ENCODE measurements at regions not wholly inside any gene's neighbourhood (a gene's known extent, or its start where the extent isn't known, plus 50 kb on each side); places are given as distances from the start of the nearest gene placed in this dataset.
"Not testable (repeated sequence)": the region's sequence is repeated elsewhere in the genome, so short reads cannot be mapped to it uniquely, and the experiment has no call there.

GRCh38 chr6:153984811-153985210, 54.2 kb upstream of the OPRM1 start:
- DNase-seq: no peak

GRCh38 chr6:153980171-153980570, 58.9 kb upstream of the OPRM1 start:
- no peak for DNase-seq

DNA sequence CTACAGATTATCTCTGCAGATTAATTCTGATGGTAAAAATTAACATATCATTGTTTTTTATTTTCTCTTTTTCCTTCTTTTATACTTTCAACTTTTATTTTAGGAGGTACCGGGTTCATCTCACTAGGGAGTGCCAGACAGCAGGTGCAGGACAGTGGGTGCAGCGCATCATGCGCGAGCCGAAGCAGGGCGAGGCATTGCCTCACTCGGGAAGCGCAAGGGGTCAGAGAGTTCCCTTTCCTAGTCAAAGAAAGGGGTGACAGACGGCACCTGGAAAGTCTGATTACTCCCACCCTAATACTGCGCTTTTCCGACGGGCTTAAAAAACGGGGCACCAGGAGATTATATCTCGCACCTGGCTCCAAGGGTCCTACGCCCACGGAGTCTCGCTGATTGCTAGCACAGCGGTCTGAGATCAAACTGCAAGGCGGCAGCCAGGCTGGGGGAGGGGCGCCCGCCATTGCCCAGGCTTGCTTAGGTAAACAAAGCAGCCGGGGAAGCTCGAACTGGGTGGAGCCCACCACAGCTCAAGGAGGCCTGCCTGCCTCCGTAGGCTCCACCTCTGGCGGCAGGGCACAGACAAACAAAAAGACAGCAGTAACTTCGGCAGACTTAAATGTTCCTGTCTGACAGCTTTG, 60.0 kb upstream of the OPRM1 start:
- DNase-seq: not testable (repeated sequence)

DNA sequence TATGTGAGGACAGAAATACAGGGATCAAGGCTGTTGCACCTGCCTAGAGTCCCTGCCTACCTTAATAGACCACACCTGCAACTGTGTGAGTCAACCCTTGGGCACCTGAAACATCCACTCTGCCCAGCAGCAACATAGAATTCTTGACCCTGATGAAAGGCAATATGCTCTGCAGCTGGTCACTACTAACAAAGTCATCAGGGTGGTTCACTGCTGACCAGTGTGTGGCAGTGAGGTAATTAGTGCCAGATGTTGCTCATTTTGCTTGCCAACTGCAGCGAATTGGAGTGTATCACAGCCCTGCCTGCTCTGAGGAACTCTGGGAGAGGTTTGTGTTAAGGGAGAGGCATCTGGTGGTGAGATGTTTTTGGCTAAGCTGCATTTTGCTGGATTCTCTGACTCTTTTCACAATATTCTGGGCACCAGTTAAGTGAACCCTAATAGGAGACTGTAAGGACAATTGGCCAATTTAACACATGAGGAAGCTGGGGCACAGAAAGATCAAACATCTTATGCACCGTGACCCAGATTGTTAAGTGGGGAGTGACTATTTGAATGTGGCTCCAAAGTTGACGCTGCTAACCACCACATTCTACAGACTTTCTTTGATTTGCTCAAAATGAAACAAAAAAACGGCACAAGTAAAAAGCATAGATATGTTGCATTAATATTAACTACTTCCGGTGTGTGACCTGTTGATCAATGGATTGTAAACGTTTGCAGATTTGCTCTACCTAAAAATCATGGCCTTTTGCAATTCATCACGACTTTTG, 61.9 kb upstream of the OPRM1 start:
- no peak for DNase-seq

DNA sequence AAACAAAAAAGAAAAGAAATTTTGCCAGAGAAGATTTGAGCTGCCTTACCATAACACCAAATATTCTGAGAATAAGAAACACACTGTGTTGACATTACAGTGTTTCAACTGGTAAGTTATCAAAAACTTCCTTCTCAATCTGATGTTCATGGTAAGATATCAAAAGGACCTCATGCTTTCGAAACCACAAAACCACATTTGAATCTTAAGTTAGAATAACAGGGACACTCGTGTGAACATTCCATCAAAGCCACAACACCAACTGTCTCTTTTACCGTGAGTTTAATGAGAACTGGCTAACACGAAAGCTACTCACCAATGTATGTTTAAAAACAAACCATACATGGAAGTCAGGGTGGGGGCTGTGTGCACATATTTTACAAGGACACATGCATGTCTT, 73.0 kb upstream of the OPRM1 start:
- DNase-seq: no peak

DNA sequence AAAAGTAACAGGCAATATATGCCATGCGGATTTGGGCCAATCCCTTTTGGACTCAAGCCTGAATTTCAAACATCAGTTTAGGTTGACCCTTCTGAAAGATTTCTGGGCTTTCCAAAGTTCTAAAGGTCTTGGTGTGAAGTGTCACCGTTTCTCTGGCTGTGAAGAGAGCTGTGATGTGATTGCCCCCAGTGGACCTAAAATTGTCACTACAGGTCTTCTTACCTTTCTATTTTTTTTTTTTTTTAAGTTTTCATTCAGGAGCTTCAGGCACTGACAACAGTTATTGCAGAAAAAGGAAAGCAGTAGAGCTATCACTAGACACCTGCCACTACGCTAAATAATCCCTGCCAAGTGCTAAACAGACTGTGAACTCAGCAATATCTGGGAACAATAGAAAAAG, 75.7 kb upstream of the OPRM1 start:
- no peak for DNase-seq

DNA sequence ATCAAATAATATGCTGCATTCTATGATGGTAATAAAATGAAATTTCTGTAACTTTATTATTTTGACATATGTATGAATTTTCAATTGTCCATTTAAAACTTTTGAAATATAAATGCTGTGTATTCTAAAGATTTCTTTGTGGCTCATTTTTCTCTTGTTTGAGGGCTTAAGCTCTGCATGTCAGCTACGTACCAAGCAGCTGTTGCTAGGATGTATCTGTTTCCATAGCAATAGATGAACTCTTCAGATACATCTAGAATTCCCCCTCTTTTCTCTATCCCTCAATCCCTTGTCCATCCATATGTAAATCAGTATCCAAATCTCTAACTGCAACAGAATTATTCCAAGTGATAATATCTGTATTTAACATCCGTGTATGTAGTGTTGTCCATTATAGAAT, 76.5 kb upstream of the OPRM1 start:
- DNase-seq: no peak

- DNase-seq: no peak
Observed at GRCh38 chr6:153960741-153961140, 78.3 kb upstream of the OPRM1 start.

DNA sequence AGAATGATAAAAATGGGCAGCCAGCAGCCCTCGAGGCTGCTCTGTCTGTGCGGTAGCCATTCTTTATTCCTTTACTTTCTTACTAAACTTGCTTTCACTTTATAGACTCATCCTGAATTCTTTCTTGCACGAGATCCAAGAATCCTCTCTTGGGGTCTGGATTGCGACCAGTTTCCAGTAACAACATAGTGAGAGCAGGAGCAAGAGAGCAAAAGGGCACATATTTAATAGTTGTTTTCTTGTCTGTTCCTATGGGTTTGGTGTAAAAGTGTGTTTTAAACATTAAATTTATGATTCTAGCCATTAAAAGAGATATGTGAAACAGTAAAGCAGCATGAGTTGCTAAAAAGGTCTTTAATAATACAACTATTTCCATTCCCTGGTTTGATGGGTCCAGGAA, 78.8 kb upstream of the OPRM1 start:
- no peak for DNase-seq

DNA sequence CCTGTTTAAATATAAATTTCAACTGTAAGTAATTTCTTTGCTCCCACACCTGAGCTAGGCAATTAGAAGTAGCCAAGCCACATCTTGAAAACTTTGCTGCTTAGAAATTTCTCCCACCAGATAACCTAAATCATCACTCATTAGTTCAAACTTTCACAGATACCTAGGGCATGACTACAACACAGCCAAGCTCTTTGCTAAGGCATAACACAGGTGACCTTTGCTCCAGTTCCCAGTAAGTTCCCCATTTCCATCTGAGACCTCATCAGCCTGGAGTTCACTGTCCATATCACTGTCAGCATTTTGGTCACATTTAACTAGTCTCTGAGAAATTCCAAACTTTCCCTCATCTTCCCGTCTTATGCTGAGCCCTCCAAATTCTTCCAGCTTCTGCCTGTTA, 79.8 kb upstream of the OPRM1 start:
- DNase-seq: no peak

- DNase-seq: no peak
Observed at GRCh38 chr6:153958860-153959259, 80.2 kb upstream of the OPRM1 start.

DNA sequence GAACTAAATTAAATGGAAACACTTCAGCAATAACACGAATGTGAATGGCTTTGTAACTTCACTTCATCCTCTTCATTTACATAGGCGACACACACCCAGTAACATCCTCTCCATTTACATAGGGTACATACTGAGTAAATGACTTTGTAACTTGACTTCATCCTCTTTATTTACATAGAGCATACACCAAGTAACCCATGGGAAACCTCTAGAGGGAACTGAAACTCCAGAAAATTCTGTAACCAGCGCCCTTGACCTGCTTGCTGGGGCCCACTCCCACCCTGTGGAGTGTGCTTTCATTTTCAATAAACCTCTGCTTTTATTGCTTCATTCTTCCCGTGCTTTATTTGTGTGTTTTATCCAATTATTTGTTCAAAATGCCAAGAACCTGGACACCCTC, 81.6 kb upstream of the OPRM1 start:
- no peak for DNase-seq

GRCh38 chr6:153956808-153957207, 82.2 kb upstream of the OPRM1 start:
- DNase-seq: no peak

- no peak for DNase-seq
Observed at GRCh38 chr6:153949616-153950015, 89.4 kb upstream of the OPRM1 start.

DNA sequence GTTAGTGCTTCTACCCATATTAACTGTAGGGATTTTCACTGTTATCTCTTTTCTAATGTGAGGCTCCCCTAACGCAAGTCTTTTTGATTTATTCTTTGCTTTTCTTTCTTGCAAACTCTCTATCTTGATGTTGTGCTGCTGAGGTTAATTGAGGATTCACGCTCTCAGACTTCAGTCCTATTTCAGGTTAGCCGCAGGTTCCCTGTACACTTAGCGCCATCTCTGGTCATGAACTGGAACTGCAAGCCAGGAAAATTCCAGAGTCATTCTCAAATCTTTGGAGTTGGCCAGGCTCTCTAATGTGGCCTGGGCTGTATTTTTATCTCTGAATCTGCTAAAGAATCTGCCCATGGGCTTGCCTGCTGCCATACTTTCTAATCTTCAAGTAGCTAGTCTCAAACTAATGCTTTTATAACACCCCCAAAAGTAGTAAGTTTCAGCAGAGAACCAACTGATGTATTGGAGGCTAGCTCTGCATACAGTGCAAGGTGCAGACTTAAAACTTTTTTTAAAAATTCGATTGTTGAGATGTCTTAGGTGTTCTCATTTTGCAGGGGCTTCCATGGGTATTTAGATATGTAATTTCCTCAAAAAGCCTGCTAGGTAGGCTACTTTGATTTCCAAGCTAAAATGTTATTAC, 91.1 kb upstream of the OPRM1 start:
- DNase-seq: no peak

DNA sequence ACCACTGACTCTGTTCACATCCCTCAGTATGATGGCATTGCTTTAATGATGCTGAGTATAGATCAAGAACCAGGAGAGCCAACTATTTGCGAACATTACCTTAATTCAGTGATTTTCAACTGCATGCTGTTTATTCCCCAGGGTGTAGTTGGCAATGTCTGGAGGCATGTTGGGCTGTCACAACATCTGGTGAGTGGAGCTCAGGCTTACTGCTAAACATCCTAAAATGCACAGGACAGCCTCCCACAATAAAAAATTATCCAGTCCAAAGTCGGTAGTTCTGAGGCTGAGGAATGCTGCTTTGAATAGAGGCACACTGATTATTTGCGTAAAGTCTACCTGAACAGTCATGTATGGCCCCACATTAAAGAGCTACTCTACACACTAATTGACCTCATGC, 94.8 kb upstream of the OPRM1 start:
- DNase-seq: no peak

- no peak for DNase-seq
Observed at GRCh38 chr6:153942361-153942760, 96.7 kb upstream of the OPRM1 start.

- DNase-seq: no peak
Observed at GRCh38 chr6:153941768-153942167, 97.3 kb upstream of the OPRM1 start.

DNA sequence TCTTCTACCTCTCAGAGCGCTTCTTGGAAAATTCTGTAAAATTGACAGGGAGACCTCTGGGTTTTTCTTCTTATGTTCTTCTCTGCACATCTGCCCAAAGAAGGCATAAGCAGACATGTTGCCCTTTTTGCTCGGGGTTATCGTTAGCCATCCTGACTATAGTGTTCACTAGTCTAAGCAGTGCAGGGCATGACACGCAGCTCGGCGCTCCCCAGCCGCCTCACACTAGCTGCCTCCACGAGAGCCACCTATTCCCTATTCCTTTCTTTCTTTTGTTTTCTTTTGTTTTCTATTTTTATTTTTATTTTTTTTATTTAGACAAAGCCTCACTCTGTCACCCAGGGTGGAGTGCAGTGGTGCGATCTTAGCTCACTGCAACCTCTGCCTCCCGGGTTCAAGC, 100.2 kb upstream of the OPRM1 start:
- no peak for DNase-seq

GRCh38 chr6:153931431-153931830, 107.6 kb upstream of the OPRM1 start:
- DNase-seq: no peak

DNA sequence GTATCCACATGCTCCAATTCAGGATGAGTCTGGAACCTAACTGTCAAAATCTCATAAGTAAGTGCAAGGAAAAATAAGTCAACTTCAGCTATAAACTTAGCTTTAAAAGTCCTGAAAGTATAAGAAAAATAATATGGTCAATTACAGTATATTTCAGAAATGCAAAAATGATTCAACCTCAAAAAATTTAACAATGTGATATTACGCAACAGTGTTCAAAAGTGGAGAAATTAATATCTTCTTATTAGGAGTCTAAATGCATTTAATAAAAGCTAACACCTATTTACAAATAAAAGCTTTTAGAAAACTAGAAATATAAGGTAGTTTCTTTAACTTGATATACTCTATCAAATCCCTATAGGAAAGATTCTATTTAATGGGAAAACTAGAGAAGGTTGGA, 111.2 kb upstream of the OPRM1 start:
- DNase-seq: no peak

DNA sequence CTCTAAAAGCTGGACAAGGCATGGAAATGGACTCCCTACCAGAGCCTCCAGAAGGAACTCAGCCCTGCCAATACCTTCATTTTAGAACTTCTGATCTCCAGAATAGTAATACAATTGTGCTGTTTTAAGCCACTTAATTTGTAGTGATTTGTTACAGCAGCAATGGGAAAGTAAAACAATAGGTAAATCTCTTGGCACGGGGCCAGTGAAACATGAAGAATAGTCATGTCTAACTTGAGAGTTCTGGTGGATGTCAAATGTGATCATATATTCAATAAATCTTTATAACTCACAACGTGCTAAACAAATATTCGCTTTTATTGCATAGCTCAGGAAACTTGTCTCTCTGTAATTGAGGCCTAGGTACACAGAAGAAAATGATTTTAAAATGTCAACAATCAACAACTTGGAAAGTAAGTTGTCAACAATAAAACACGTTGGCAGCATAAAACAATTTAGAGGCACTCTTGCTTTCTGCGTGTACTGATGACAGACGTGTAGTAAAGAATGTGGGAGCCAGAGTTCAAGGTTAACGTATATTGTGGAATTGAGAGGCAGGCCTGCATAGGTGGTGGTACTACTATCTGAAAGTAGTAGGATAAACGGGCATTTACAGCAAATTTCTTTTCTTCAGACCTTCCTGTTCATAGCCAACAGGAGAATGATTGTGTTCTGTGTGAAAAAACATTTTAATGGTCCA, 140.5 kb upstream of the OPRM1 start:
- no peak for DNase-seq

DNA sequence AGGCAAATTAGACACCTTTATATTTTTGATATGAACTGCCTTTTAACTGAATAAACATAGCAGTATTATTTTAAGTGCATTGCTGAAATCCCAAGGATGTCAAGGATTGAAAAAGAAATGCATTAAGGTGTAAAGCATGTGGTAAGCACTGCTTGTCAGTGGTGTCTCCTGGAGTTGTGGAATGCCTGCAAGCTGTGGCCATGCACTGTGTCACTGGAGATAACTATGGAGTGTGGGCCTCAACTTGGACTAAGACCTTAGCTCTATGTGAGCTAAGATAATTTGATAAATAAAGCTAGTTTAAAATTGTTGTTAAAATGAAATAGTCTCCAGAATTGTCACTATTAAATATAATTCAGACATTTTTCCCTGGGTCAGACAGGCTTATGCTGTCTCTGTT, 156.6 kb upstream of the OPRM1 start:
- no peak for DNase-seq

DNA sequence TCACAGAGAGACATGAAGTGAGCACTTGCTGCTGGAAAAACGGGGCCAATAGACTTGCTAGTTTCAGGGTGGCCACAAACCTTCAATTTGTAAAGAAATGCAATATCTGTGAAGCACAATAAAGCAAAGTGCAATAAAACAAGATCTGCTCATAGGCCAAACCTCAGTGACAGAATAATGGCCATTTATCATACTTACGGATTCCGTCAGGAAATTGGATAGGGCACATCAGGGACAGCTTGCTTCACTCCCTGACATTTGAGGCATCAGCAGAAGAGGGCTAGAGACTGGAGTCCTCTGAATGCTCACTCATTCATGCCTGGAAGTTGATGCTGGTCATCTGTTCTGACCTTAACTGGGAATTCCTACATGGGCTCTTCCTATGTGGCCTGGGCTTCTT, 165.5 kb upstream of the OPRM1 start:
- no peak for DNase-seq

Measured in CD4-positive, alpha-beta T cell treated with Interleukin-21 for 1 hour (primary cell).